GM10266 (cell line): ENCODE measurements at regions not wholly inside any gene's neighbourhood (a gene's known extent, or its start where the extent isn't known, plus 50 kb on each side); places are given as distances from the start of the nearest gene placed in this dataset.

ENCODE experiments used
- DNase-seq: peaks from one replicate; pipeline ENCODE4 v3.0.0; 2012; ENCODE audit errors: extremely low spot score
- CTCF ChIP-seq: IDR thresholded peaks from 2 replicates; pipeline ENCODE4 v1.5.1; 2012; ENCODE audit warnings: mild to moderate bottlenecking, low read depth; ENCODE audit not compliant: control insufficient read depth, insufficient read depth; ENCODE audit errors: missing control alignments

DNA sequence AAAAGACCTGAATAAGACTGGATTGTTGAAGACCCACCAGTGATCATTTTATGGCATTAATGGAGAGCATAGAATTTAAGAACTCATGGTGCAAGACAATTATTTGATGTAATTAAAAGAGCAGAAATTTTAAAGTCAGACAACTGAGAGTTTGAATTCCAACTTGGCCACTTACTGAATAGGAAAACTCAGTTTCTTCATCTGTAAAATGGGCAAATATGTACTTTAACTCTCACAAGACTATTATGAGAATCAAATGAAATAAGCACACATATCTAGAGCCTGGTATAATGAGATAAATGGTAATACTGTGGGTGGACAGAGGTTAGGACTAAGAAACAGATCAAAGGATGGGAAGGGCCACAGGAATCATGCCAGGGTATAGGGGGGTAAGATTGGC lies 88.0 kb downstream of the SOX9 start:
- no peak for TF ChIP-seq CTCF
- no peak for DNase-seq

DNA sequence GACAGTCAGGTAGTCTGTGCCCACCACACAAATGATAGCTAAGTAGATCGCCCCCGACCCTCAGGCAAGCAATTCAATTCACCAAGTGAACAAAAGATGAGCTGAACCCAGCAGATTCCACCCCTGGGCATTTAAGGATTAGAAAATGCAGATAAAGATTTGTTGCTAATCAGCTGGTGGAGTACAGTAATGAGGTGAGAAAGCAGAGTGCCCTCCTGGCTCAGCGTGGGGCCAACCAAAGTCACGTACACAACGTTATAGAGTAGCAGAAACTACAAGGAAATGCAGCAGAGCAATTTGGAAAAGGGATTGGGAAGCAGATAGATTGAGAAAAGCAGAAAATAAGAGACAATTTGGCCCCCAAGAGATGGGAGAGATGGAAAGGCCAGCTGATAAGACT lies 91.2 kb downstream of the SOX9 start:
- no peak for TF ChIP-seq CTCF
- no peak for DNase-seq

GRCh38 chr17:72215490-72215889 lies 94.7 kb downstream of the SOX9 start:
- TF ChIP-seq CTCF: no peak
- DNase-seq: no peak

GRCh38 chr17:72215928-72216327 lies 95.1 kb downstream of the SOX9 start:
- no peak for DNase-seq

GRCh38 chr17:72219137-72219823 lies 98.5 kb downstream of the SOX9 start:
- DNase-seq: no peak
- TF ChIP-seq CTCF: no peak

More at GRCh38 chr17:72215928-72216327, 95.1 kb downstream of the SOX9 start:
- TF ChIP-seq CTCF: no peak

GRCh38 chr17:72219824-72220493 lies 99.1 kb downstream of the SOX9 start:
- no peak for DNase-seq
- TF ChIP-seq CTCF: no peak
